Astrocyte (in vitro differentiated cells and primary cell): ENCODE measurements at regions not wholly inside any gene's neighbourhood (a gene's known extent, or its start where the extent isn't known, plus 50 kb on each side); places are given as distances from the start of the nearest gene placed in this dataset.

Source experiments
- CTCF ChIP-seq: IDR thresholded peaks from 2 replicates; pipeline ENCODE4 v1.5.1; 2011; ENCODE audit warnings: low read depth, mild to moderate bottlenecking, inconsistent platforms, low read length, moderate library complexity; ENCODE audit not compliant: insufficient read depth
- EZH2 ChIP-seq: IDR thresholded peaks from 2 replicates; pipeline ENCODE4 v1.6.1; 2012; ENCODE audit warnings: mild to moderate bottlenecking, low read length, inconsistent platforms; ENCODE audit not compliant: insufficient read depth

- TF ChIP-seq CTCF (no peak), EZH2 (no peak)
Observed at GRCh38 chr3:27802849-27803248, 80.7 kb upstream of the EOMES start.
